ENCODE measurements at regions not wholly inside any gene's neighbourhood (a gene's known extent, or its start where the extent isn't known, plus 50 kb on each side); places are given as distances from the start of the nearest gene placed in this dataset.
A peak's percentile ranks its signal among the peaks of the same experiment; 100 is the strongest.

DNA sequence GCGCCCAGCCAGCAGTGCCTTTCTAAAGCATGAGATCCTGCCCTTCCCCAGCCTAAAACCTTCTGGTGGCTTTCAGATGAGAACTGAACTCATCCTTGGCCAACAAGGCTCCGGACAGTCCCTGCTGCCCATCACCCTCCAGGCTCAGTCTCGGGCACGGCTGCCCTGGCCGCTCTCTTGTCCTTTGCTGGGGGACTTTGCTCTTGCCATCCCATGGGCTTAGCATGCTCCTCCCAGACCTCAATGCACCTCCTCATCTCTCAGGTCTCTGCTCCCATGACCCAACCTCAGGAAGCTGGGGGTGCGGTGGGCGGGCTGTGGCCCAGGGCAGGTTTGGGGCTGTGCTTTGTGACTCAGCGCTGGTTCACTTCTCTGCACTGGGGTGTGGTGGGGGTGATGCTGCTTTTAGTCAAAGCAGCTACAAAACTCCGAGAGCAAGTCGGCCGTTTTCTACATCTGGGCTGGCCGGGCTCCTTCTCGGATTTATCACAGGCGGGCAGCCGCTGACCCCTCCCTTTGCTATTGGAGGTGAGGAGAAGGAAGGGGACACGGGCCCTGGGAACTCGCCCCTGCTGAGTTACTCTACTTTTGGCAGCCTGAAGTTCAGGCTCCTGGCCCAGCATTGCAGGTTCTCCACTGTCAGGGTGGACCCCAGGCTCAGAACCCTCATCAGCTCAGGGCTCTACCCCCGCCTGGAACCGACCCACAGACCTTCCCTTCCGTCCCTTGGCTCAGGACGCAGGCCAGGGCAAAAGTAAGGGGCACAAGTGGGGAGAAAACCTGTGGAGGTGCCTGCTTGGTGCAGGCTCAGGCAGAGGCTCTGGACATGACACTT is 90.6 kb upstream of the TAF1B start:
- H3K79me2 ChIP-seq (ENCODE audit: insufficient read depth, low read length), result no peaks in the 10 kb centered on the region
- no peaks in the 10 kb centered on the region for H3K9me2 ChIP-seq (ENCODE audit: insufficient read depth)
- ChIA-PET RAD21 (ENCODE audit: low non-redundant PET in 1 of 2, low total read pairs in 2 of 2, uncharacterized antibody in 2 of 2, unreplicated experiment in 2 of 2) (no interaction called here), POLR2A (no interaction called here), CTCF (interaction anchor here (0.9 kb wide), 1 partner anchor 17 kb away, joined by 3 read pairs; no protein-coding TSS in a partner anchor)
- H2AFZ ChIP-seq (ENCODE audit: low read depth, low read length, poor library complexity, severe bottlenecking), result no peak overlapping the region
- peak overlapping the region; percentile 88 for H3K27ac ChIP-seq (ENCODE audit: low read depth, low read length)
- DNase-seq (ENCODE audit: low read depth, low spot score) (peak; percentile 81), ATAC-seq (peak; percentile 78)
- no peaks in the 10 kb centered on the region for H3K36me3 ChIP-seq (ENCODE audit: control insufficient read depth in 1 of 2, insufficient read depth in 2 of 2, low read length in 2 of 2)
- H3K4me3 ChIP-seq (replicated peaks in 1 of 2; ENCODE audit: low read depth in 1 of 2, low read length in 2 of 2), result peak overlapping the region; percentile 50 to 56
- no peak for TF ChIP-seq SIN3A (IDR thresholded peaks at IDR 0.05; ENCODE audit: low read depth)
- TF ChIP-seq, protein P1, sequence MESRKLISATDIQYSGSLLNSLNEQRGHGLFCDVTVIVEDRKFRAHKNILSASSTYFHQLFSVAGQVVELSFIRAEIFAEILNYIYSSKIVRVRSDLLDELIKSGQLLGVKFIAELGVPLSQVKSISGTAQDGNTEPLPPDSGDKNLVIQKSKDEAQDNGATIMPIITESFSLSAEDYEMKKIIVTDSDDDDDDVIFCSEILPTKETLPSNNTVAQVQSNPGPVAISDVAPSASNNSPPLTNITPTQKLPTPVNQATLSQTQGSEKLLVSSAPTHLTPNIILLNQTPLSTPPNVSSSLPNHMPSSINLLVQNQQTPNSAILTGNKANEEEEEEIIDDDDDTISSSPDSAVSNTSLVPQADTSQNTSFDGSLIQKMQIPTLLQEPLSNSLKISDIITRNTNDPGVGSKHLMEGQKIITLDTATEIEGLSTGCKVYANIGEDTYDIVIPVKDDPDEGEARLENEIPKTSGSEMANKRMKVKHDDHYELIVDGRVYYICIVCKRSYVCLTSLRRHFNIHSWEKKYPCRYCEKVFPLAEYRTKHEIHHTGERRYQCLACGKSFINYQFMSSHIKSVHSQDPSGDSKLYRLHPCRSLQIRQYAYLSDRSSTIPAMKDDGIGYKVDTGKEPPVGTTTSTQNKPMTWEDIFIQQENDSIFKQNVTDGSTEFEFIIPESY (IDR thresholded peaks at IDR 0.05; ENCODE audit: extremely low read depth, insufficient replicate concordance, low read length), result no peak
- TF ChIP-seq YY1 (IDR thresholded peaks at IDR 0.05; ENCODE audit: extremely low read depth, insufficient replicate concordance, low read depth, low read length), result peak; percentile 48
- no peak for TF ChIP-seq FOSL1 (IDR thresholded peaks at IDR 0.05; ENCODE audit: low read depth)
- TF ChIP-seq POLR2AphosphoS5 (IDR thresholded peaks at IDR 0.05; ENCODE audit: low read depth, low read length), result peak; percentile 75
- peak overlapping the region; percentile 71 for H3K9ac ChIP-seq (ENCODE audit: low read length)
- H3K4me1 ChIP-seq (ENCODE audit: control insufficient read depth in 1 of 2, insufficient read depth in 2 of 2, low read length in 2 of 2), result peaks cover 26 to 46% of the 10 kb centered on the region in 2 experiments
- intact Hi-C loops (cut with micrococcal nuclease), result loop anchor here (5.0 kb wide), 2 partner anchors 120 to 195 kb away; partner anchors contain the start of genes ADAM17 and YWHAQ
- H4K20me1 ChIP-seq (ENCODE audit: insufficient read depth), result no peaks in the 10 kb centered on the region
- no peaks in the 10 kb centered on the region for H3K9me3 ChIP-seq (ENCODE audit: control insufficient read depth in 1 of 2, insufficient read depth in 1 of 2, low read depth in 1 of 2, low read length in 2 of 2)
- no TSS peak for BruUV-seq (replicated peaks)
- H3K27me3 ChIP-seq (ENCODE audit: insufficient read depth, low read length), result no peaks in the 10 kb centered on the region
- peak overlapping the region; percentile 81 for H3K4me2 ChIP-seq (ENCODE audit: low read length)

Measured in HCT116 (cell line).